Right renal cortex interstitium (tissue), 3 donors: ENCODE measurements at regions not wholly inside any gene's neighbourhood (a gene's known extent, or its start where the extent isn't known, plus 50 kb on each side); places are given as distances from the start of the nearest gene placed in this dataset.

Experiments
- DNase-seq, 3 donors: peaks; one replicate each; pipeline ENCODE4 v3.0.0-alpha.2; 2013; ENCODE audit warnings: low read depth in 3 of 3, low spot score in 2 of 3

GRCh38 chr10:4538016-4538415 is 288.0 kb upstream of the AKR1E2 start:
- DNase-seq, result no peak

DNA sequence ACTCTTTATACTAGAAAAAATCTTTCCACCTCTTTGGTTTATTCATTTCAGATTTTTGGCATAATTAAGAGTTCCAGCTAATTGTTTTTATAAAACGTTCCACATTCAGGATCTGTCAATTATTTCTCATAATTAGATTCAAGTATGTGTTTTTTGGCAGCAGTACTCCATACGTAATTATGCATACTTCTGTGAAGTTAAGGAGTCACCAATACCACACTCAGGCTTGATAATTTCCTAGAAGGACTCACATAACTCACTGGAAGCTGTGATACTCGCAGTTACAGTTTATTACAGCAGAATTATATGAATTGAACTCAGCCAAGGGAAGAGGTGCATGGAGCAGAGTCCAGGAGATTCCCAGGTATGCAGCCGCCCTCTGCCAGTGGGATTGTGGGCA is 290.5 kb upstream of the AKR1E2 start:
- no peak for DNase-seq

DNA sequence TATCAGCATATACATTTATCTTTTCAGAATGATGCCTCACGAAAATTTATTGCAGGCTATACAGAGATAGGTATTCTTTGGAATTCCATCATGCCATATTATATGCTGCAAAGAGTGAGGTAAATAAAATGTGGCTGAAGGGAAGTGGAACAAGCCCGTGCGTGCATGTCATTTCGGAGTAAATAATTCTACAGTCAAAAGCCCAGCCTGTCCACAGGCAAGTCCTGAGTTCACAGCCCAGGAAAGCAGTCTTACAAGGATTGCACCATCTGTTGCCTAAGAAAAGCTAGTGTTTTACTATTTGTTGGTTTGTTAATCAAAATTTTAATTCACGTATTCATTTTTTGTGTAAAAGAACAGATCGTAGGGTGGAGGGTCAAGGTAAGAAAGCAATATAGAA is 292.4 kb upstream of the AKR1E2 start:
- DNase-seq, result no peak

- DNase-seq, result no peak
These were observed 293.0 kb upstream of the AKR1E2 start for GRCh38 chr10:4532976-4533375.

GRCh38 chr10:4532467-4532866 is 293.5 kb upstream of the AKR1E2 start:
- DNase-seq, result no peak

- no peak for DNase-seq
These were observed 294.0 kb upstream of the AKR1E2 start for GRCh38 chr10:4532011-4532410.

GRCh38 chr10:4529266-4529665 is 296.7 kb upstream of the AKR1E2 start:
- DNase-seq, result no peak

DNA sequence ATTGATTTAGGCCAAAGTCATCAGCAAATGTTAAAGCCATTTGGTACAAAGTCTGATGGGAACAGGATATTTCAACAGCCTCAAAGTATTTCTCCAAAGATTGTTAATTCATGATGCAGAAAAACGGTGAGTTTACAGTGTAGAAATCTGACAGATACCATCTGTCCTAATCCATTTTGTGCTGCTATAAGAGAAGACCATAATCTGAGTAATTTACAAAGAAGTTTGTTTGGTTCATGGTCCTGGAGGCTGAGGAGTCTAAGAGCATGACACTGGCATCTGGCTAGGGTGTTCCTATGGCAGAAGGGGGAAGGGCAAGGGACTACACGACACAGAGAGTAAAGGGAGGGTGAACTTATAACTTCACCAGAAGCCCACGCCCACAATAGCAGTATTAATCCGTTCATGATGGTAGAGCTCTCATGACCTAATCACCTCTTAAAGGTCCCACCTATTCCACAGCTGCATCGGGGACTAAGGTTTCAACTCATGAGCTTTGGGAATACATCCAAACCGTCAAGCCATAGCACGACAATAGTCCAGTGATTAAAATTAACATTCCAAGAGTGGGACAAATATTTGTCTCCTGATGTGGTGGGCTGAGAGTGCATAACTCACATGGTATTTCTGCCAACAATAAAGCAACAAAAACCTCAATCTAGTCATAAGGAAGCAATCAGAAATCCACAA is 298.6 kb upstream of the AKR1E2 start:
- no peak for DNase-seq

DNA sequence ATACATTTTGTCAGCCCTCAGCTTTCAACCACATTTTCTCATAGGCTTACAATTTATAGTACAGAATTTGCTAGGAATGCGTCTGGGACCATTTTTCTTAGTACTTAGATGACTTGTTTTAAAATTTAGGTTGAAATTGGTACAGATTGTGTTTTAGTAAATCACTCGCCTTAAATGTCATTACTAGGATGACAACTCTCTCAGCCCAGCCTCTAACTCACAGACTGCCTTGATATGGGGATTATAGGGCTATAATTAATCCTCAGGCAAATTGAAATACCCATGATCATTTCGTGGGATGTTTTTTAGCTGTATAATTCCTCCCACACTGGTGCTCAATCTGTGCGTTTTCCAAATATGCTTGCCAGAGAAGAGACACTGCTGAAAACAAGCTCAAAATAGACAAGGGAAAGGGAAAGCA is 299.7 kb upstream of the AKR1E2 start:
- no peak for DNase-seq

- no peak for DNase-seq
These were observed 300.9 kb upstream of the AKR1E2 start for GRCh38 chr10:4525103-4525502.

DNA sequence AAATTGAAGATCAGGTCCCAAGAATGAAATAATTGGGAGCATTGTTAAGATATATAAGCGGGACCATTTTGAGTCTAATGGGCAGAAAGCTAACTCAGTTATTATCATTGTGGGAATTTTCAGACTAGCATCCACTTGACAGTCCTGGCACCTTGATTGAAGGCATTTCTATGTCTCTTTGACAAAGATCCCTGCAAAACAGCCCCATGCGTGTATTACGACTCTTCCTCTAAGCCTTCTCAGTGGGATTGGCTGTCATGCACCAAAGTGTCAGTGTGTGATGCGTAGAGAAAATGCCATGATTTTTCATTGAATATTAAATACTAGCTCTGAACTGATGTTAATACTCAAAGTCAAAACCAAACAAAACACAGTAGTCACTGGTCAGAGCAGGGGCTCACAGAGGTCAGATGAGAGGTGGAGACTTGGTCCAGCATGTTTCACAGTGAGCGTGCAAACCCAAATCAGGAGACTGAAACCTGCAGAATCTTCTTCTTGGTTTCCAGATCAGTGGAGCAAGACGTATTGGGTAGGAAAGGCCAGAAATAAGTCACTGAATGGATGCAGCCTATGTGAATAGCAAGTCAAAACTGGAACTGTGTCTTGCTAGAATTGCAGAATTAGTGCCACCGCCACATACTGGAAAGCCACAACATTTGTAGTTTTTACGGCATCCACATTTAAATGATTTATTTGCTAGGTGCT is 303.6 kb upstream of the AKR1E2 start:
- no peak for DNase-seq

DNA sequence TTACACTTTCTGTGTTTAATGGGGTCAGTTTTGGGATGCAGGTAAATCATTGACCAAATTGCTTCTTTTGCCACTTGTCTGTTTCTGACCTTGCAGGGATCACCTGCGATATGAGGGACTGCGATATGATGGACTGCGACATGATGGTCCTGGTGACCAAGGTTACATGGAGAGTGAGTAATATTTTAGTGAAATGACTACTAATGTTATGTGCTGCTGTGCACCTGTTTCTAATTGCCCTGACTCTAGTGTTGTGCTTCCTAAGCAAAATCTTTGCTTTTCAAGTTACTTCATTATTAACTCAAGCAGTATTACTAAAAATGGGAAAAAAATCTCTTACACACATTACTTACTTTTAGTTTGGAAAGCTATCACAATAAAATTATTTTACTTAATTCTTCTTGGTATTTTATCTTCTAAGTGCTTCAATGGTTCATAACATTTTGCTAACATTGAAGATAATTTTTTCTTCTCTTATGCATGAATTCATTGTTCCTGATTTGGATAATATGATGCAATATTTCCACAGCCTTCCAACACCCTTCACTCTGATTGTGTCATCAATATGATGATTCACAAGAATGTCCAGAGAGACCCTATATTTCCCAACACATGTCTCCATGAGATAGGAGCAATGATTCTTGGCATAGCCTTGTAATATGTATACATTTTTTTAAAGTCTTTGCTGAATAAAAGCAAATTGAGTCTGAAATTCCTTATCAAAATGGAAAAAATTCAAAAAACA is 306.2 kb upstream of the AKR1E2 start:
- no peak for DNase-seq

DNA sequence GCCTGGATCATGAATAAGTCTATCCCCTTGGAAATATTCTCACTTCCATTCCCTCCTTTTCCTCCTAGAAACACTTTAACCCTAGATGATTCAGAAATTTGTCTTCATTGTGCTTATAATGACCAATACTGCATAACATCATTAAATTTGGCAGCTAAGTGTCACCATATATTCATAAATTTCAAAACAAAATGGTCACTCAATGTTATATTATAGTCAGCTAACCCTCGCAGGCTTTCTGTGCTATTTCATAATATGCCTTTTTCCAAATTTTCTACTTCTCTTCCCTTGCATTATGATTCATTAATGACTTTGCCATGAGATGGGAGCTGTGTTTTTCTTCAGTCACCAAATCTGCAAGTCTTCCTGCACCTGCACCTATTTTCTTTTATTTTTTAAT is 308.3 kb upstream of the AKR1E2 start:
- DNase-seq, result no peak

DNA sequence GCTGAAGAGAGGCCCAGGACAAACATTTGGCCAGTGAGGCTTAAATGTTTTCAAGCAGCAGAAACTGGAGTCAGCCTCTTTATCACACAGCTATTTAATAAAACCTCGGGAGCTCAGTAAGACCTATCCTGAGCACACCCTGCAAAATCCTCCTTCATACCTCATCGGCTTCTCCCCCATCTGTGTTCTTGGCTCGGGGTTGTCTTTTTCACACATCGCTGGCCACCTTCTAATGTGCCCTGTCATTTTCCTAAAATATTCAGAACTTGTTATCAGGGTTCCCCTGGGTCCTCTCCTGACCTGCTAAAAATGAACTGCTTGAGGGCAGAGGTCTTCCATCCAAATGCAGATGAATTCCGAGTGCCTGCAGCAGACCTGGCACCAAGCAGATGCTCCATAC is 310.3 kb upstream of the AKR1E2 start:
- DNase-seq, result no peak

DNA sequence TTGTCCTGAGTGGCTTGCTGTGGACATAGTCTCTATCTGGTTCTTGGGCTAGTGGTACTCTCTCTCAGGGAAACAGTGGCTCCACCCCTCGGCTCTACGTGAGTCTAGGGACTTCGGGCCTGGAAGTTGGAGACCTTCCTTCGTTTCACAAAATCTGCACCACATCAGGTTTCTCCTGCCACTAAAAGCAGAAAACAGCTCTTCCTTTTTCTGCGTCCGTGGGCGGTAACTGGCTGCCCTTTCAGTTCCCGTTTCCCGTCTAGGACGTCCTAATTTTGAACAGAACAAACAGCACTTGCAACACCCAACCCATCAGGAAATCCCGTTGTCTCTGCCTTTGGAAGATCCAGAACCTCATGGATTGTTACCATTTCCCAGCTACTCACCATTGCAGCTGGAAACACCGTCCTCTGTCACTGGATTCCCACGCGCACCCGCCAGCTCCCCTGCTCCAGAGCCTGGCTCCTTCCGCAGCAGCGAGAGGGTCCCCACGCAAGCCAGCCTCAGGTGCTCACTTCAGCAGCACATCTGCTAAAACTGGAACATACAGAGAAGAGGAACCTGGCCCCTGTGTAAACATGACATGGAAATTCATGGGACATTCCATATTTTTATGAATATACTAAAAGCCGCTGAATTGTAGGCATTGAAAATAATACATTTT is 311.4 kb upstream of the AKR1E2 start:
- no peak for DNase-seq

DNA sequence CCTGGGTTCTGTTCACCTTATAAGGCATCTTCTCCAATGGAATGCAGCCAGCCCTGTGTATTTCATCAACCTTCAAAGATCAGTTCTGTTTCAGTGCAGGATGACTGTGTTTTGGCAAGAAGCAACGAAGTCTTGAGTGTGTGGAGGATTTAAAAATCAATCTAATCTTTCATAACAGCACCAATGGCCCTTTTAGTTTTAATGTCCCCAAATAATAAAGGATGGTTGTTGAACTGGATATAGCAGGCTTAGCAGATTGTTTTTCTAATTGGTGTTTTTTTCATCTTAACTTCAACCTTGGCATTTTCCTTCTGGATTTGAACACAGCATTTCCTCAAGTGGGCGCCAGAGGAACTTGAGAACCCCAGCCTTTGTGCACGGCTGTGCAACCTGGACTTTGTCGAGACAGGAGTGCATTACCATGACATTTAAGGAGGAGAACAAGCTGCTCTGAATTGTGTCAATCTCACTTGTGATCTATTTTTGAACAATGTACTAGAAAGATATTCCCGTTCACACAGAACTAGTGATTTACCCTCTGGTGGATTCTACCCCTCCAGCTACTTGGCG is 313.3 kb upstream of the AKR1E2 start:
- DNase-seq, result no peak

DNA sequence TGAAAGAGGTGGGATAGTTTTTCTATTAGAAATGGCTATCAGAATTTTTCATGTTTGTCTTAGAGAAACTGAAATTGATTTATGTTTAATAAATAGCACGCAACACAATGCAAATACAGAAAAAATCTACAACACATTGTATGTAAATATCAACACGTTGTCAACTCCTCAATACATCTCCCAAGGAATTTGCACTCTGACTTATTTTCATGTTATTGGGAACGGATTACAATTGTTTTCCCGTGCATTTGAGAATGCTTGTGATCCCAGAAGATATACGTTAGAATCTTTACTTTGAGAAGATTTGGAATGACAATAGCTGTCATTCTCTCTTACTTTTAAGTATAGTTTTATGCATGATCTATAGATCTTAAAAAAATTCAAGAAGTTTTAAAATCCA is 313.8 kb upstream of the AKR1E2 start:
- DNase-seq, result no peak

DNA sequence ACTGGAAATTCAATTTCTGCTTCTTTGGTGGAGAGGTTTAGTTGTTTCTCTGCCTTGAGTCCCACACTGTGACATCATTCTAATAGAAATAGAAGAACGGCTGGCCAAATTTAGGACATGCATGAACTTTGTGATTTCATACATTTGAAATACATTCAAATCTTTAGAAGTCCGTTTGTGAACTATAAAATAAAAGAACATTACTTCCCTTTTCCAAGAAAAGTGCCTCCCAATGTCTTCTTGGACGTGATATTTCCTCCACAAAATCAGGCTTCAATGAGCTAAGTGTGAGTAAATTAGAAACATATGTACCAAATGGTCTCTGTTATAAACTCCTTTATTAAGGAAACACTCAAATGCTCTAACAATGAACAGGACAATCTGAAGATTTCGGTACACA is 314.5 kb upstream of the AKR1E2 start:
- no peak for DNase-seq

DNA sequence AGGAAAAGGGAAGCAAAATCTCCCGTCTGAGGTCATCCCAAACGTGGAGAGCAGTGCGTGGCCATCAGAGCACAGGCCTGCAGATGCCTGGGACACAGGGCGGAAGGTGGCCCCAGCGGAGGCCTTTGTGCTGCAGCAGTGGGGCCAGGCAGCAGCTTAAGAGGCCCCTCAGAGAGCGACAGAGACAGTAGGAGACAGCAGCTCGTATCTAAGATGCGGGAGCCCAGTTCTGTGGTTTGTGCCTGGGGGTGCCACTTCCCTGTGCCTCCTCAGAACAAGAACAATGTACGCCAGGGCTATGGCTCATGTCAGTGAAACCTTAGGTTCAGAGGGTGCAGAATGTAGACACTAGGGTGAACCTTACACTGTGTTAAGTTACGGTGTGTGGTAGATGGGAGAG is 316.6 kb upstream of the AKR1E2 start:
- no peak for DNase-seq

GRCh38 chr10:4506095-4506494 is 319.9 kb upstream of the AKR1E2 start:
- no peak for DNase-seq

GRCh38 chr10:4504550-4504949 is 321.5 kb upstream of the AKR1E2 start:
- DNase-seq, result no peak
